ENCODE measurements at regions not wholly inside any gene's neighbourhood (a gene's known extent, or its start where the extent isn't known, plus 50 kb on each side); places are given as distances from the start of the nearest gene placed in this dataset.

- peak in 4 of 5 donors; percentile 45 to 62 (median 58) for DNase-seq
- peak overlapping the region; percentile 87 for H3K4me3 ChIP-seq
- WGBS, 3 donors: 1 to 2% (median 1%) methylated on average over 26 of the region's 26 CpGs
These were observed 76.0 kb upstream of the WNT7B start for GRCh38 chr22:46052801-46053562.

GRCh38 chr22:46053563-46054090 lies 76.7 kb upstream of the WNT7B start:
- no peaks in the 10 kb centered on the region for H3K9me3 ChIP-seq
- peak overlapping the region; percentile 95 to 100 for H3K27ac ChIP-seq
- H3K27me3 ChIP-seq: no peaks in the 10 kb centered on the region
- no peaks in the 10 kb centered on the region for H3K36me3 ChIP-seq
- 0 to 1% (median 0%) methylated on average over 17 to 37 of the region's 37 CpGs for WGBS, 3 donors
- DNase-seq: peak; percentile 79 to 87 (median 85)
- intact Hi-C loops (cut with DNase I): no loop called here
- peaks cover 26% of the 10 kb centered on the region for H3K4me1 ChIP-seq (ENCODE audit: insufficient read depth)
- peak overlapping the region; percentile 87 for H3K4me3 ChIP-seq
- TF ChIP-seq CTCF (IDR thresholded peaks at IDR 0.05) (no peak), POLR2A (IDR thresholded peaks at IDR 0.05) (no peak), EP300 (IDR thresholded peaks at IDR 0.05) (no peak)

More at GRCh38 chr22:46052801-46053562, 76.0 kb upstream of the WNT7B start:
- intact Hi-C loops (cut with DNase I): no loop called here
- H3K36me3 ChIP-seq: no peaks in the 10 kb centered on the region
- peak overlapping the region; percentile 95 to 100 for H3K27ac ChIP-seq
- no peaks in the 10 kb centered on the region for H3K27me3 ChIP-seq
- H3K4me1 ChIP-seq (ENCODE audit: insufficient read depth): peaks cover 26% of the 10 kb centered on the region
- TF ChIP-seq EP300 (IDR thresholded peaks at IDR 0.05): no peak
- H3K9me3 ChIP-seq: no peaks in the 10 kb centered on the region

DNA sequence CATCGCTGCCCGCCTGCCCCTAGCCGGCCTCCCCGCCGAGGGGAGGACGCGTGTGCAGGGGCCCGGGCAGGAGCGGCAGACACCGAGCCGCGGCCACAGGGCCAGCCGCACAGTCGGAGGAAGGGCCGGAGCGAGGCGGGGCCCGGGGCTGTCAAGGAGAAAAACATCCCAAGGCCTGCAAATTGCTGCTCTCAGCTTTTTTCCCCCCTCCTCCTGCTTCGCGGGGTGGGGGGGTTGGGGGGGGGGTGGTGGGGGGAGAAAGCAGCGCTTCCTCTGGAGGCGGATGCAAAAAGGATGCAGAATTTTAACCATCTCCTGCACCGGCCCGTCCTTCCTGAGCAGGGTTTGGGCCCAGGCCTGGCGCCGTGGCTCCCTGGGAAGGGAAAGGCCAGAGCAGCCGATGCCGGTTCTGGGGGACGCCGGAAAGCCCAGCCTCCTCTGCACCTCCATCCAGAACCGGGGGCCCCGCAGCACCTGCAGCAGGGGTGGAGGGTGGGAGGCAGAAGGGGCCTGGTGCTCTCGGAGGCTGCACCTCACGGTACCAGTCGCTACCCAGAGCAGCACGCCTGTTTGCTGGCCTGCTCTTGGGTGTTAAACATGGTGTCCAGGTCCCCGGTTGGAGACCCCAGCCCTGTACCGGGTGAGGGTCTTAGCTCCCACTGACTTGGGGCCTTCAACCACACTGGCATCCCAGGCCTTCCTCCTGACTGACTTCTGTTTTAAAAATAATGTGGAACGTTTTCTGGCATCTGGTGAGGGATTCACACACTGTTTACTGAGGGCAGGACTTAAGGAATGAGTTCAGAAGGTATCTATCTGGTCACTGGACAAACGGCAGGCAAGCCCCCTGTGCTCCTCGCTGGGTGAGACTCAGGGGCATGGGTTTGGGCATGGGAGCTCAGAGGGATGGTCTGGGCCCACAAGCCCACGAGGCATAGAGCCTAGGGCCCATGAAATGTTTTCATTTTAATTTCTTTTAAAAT lies 77.4 kb upstream of the WNT7B start:
- Histone ChIP-seq H3K36me3 (no peaks in the 10 kb centered on the region), H3K27me3 (no peaks in the 10 kb centered on the region), H3K4me1 (ENCODE audit: insufficient read depth) (peaks cover 31% of the 10 kb centered on the region), H3K4me3 (peak overlapping the region; percentile 87), H3K27ac (peak overlapping the region; percentile 95 to 100), H3K9me3 (no peaks in the 10 kb centered on the region)
- no peak for TF ChIP-seq EP300 (IDR thresholded peaks at IDR 0.05)
- TF ChIP-seq POLR2A (IDR thresholded peaks at IDR 0.05): peak; percentile 53
- TF ChIP-seq CTCF (IDR thresholded peaks at IDR 0.05): no peak
- DNase-seq: peak; percentile 84 to 90 (median 87)
- intact Hi-C loops (cut with DNase I): no loop called here
- 1 to 2% (median 1%) methylated on average over 39 to 42 of the region's 42 CpGs for WGBS, 3 donors

DNA sequence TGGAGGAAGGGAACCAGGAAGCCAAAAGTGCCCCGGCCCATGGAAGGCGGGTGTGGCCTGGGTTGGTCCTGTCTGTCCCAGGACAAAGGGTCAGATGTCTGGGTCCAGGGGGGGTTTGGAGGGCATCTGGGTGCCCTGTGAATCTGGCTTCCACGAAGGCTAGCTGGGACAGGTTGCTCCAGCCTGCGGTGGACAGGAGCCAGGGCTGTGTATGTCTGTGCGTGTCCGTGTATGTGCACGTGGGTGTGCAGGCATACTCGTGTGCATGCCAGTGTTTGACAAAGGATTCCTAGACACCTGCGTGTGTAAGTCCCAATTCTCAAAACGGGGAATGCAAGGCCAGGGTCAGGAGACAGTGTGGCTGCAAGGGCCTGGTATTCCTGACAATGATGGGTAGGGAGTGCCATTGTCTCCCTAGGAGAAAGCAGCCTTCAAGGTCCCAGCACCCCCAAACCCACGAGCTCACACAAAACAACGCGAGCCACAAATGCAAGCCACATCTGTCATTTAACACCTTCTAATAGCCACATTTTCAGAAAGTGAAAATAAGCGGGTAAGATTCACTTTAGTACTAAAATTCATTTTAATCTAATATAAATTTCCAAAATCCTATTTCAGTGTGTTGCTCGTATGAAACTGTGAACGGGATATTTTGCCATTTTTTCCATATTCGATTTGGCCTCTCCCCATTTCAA lies 78.4 kb upstream of the WNT7B start:
- Histone ChIP-seq H3K27ac (peak overlapping the region; percentile 95 to 100), H3K27me3 (no peaks in the 10 kb centered on the region), H3K4me3 (peak overlapping the region; percentile 87), H3K36me3 (no peaks in the 10 kb centered on the region), H3K9me3 (no peaks in the 10 kb centered on the region), H3K4me1 (ENCODE audit: insufficient read depth) (peaks cover 33% of the 10 kb centered on the region)
- peak in 4 of 5 donors; percentile 62 to 75 (median 70) for DNase-seq
- intact Hi-C loops (cut with DNase I): no loop called here
- TF ChIP-seq POLR2A (IDR thresholded peaks at IDR 0.05) (no peak), CTCF (IDR thresholded peaks at IDR 0.05) (no peak), EP300 (IDR thresholded peaks at IDR 0.05) (no peak)
- WGBS, 3 donors: 5 to 14% (median 10%) methylated on average over 17 of the region's 17 CpGs

Measured in ovary (tissue), 7 donors.